ENCODE measurements at regions not wholly inside any gene's neighbourhood (a gene's known extent, or its start where the extent isn't known, plus 50 kb on each side); places are given as distances from the start of the nearest gene placed in this dataset.

GRCh38 chr2:173602153-173602795 lies 247.6 kb downstream of the CDCA7 start:
- no peak for DNase-seq (ENCODE audit: low spot score)
- H3K9me3 Mint-ChIP-seq (ENCODE audit: unreplicated experiment), result no peaks in the 10 kb centered on the region
- no peak overlapping the region for H3K27ac Mint-ChIP-seq (ENCODE audit: unreplicated experiment)
- no peaks in the 10 kb centered on the region for H3K27me3 Mint-ChIP-seq (ENCODE audit: unreplicated experiment)
- H3K36me3 Mint-ChIP-seq (ENCODE audit: low read depth, unreplicated experiment), result no peaks in the 10 kb centered on the region
- no peak for TF ChIP-seq CTCF (IDR thresholded peaks at IDR 0.05; ENCODE audit: unreplicated experiment)
- peaks cover 4% of the 10 kb centered on the region for H3K4me1 Mint-ChIP-seq (ENCODE audit: unreplicated experiment)
- no peak overlapping the region for H3K4me3 Mint-ChIP-seq (ENCODE audit: unreplicated experiment)

DNA sequence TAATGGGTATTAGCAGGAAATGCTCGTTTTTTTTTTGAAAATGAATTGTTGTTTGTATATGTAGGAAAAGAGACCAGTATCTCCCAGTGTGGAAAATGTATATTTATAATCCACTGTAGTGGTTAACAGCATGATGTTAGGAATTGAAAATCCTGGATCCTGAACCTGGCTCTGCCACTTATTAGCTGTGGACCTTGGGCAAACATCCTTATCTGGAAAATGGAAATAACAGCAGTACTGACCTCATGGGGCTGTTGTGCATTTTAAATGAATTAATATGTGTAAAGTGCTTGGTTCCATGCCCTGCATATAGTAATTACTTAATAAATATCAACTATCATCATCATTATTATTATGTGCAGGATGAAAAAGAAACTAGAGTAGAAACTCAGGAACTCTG lies 251.3 kb downstream of the CDCA7 start:
- no peaks in the 10 kb centered on the region for H3K36me3 Mint-ChIP-seq (ENCODE audit: low read depth, unreplicated experiment)
- peaks cover 6% of the 10 kb centered on the region for H3K4me1 Mint-ChIP-seq (ENCODE audit: unreplicated experiment)
- no peak for TF ChIP-seq CTCF (IDR thresholded peaks at IDR 0.05; ENCODE audit: unreplicated experiment)
- no peak for DNase-seq (ENCODE audit: low spot score)
- no peak overlapping the region for H3K4me3 Mint-ChIP-seq (ENCODE audit: unreplicated experiment)
- no peaks in the 10 kb centered on the region for H3K9me3 Mint-ChIP-seq (ENCODE audit: unreplicated experiment)
- no peaks in the 10 kb centered on the region for H3K27me3 Mint-ChIP-seq (ENCODE audit: unreplicated experiment)
- no peak overlapping the region for H3K27ac Mint-ChIP-seq (ENCODE audit: unreplicated experiment)

- TF ChIP-seq CTCF (IDR thresholded peaks at IDR 0.05; ENCODE audit: unreplicated experiment), result no peak
- Mint-ChIP-seq H3K27me3 (ENCODE audit: unreplicated experiment) (no peaks in the 10 kb centered on the region), H3K4me3 (ENCODE audit: unreplicated experiment) (no peak overlapping the region), H3K36me3 (ENCODE audit: low read depth, unreplicated experiment) (no peaks in the 10 kb centered on the region), H3K9me3 (ENCODE audit: unreplicated experiment) (no peaks in the 10 kb centered on the region), H3K27ac (ENCODE audit: unreplicated experiment) (no peak overlapping the region), H3K4me1 (ENCODE audit: unreplicated experiment) (peaks cover 6% of the 10 kb centered on the region)
- no peak for DNase-seq (ENCODE audit: low spot score)
These were observed 252.1 kb downstream of the CDCA7 start for GRCh38 chr2:173606619-173607248.

GRCh38 chr2:173607606-173608311 lies 253.1 kb downstream of the CDCA7 start:
- Mint-ChIP-seq H3K4me1 (ENCODE audit: unreplicated experiment) (peaks cover 6% of the 10 kb centered on the region), H3K27ac (ENCODE audit: unreplicated experiment) (no peak overlapping the region), H3K9me3 (ENCODE audit: unreplicated experiment) (no peaks in the 10 kb centered on the region), H3K4me3 (ENCODE audit: unreplicated experiment) (no peak overlapping the region), H3K36me3 (ENCODE audit: low read depth, unreplicated experiment) (no peaks in the 10 kb centered on the region), H3K27me3 (ENCODE audit: unreplicated experiment) (no peaks in the 10 kb centered on the region)
- no peak for TF ChIP-seq CTCF (IDR thresholded peaks at IDR 0.05; ENCODE audit: unreplicated experiment)
- no peak for DNase-seq (ENCODE audit: low spot score)

- Mint-ChIP-seq H3K9me3 (ENCODE audit: unreplicated experiment) (no peaks in the 10 kb centered on the region), H3K27ac (ENCODE audit: unreplicated experiment) (no peak overlapping the region), H3K4me1 (ENCODE audit: unreplicated experiment) (peaks cover 6% of the 10 kb centered on the region), H3K36me3 (ENCODE audit: low read depth, unreplicated experiment) (no peaks in the 10 kb centered on the region), H3K27me3 (ENCODE audit: unreplicated experiment) (no peaks in the 10 kb centered on the region), H3K4me3 (ENCODE audit: unreplicated experiment) (no peak overlapping the region)
- no peak for TF ChIP-seq CTCF (IDR thresholded peaks at IDR 0.05; ENCODE audit: unreplicated experiment)
- no peak for DNase-seq (ENCODE audit: low spot score)
These were observed 256.4 kb downstream of the CDCA7 start for GRCh38 chr2:173611121-173611520.

Measured in endothelial cell (in vitro differentiated cells).